ENCODE measurements at regions not wholly inside any gene's neighbourhood (a gene's known extent, or its start where the extent isn't known, plus 50 kb on each side); places are given as distances from the start of the nearest gene placed in this dataset.

- no peak for DNase-seq
These were observed 672.1 kb upstream of the RIOK2 start for GRCh38 chr5:97854871-97855762.

GRCh38 chr5:97874491-97874890, 691.4 kb upstream of the RIOK2 start:
- no peak for DNase-seq

GRCh38 chr5:97876272-97876671, 693.2 kb upstream of the RIOK2 start:
- DNase-seq, result no peak

- DNase-seq, result no peak
These were observed 694.5 kb upstream of the RIOK2 start for GRCh38 chr5:97877588-97877987.

- DNase-seq, result no peak
These were observed 705.4 kb upstream of the RIOK2 start for GRCh38 chr5:97888439-97888838.

GRCh38 chr5:97891971-97892370, 708.9 kb upstream of the RIOK2 start:
- no peak for DNase-seq

- no peak for DNase-seq
These were observed 720.7 kb upstream of the RIOK2 start for GRCh38 chr5:97903742-97904141.

- DNase-seq, result no peak
These were observed 723.1 kb upstream of the RIOK2 start for GRCh38 chr5:97906135-97906534.

GRCh38 chr5:97907646-97908400, 724.8 kb upstream of the RIOK2 start:
- no peak for DNase-seq

GRCh38 chr5:97909541-97909940, 726.5 kb upstream of the RIOK2 start:
- DNase-seq, result no peak

GRCh38 chr5:97914483-97914882, 731.4 kb upstream of the RIOK2 start:
- DNase-seq, result no peak

- no peak for DNase-seq
These were observed 732.1 kb upstream of the RIOK2 start for GRCh38 chr5:97915106-97915505.

GRCh38 chr5:97918057-97918456, 735.0 kb upstream of the RIOK2 start:
- DNase-seq, result no peak

- no peak for DNase-seq
These were observed 735.6 kb upstream of the RIOK2 start for GRCh38 chr5:97918620-97919019.

GRCh38 chr5:97919719-97920118, 736.7 kb upstream of the RIOK2 start:
- no peak for DNase-seq

GRCh38 chr5:97922776-97923175, 739.7 kb upstream of the RIOK2 start:
- no peak for DNase-seq

GRCh38 chr5:97923496-97923895, 740.4 kb upstream of the RIOK2 start:
- no peak for DNase-seq

GRCh38 chr5:97923997-97924396, 741.0 kb upstream of the RIOK2 start:
- DNase-seq, result no peak

- no peak for DNase-seq
These were observed 746.3 kb upstream of the RIOK2 start for GRCh38 chr5:97929383-97929782.

GRCh38 chr5:97931829-97932228, 748.8 kb upstream of the RIOK2 start:
- DNase-seq, result no peak

GRCh38 chr5:97936231-97936630, 753.2 kb upstream of the RIOK2 start:
- DNase-seq, result no peak

GRCh38 chr5:97937846-97938245, 754.8 kb upstream of the RIOK2 start:
- no peak for DNase-seq

GRCh38 chr5:97943036-97943435, 760.0 kb upstream of the RIOK2 start:
- no peak for DNase-seq

- DNase-seq, result no peak
These were observed 768.1 kb upstream of the RIOK2 start for GRCh38 chr5:97951139-97951538.
